Epithelial cell of esophagus (primary cell): ENCODE measurements at regions not wholly inside any gene's neighbourhood (a gene's known extent, or its start where the extent isn't known, plus 50 kb on each side); places are given as distances from the start of the nearest gene placed in this dataset.
A peak's percentile ranks its signal among the peaks of the same experiment; 100 is the strongest.

Experiments
- DNase-seq: peaks from one replicate; pipeline ENCODE4 v3.0.0; 2010; ENCODE audit warnings: low read depth
- H3K4me3 ChIP-seq: 2 replicates; pipeline ENCODE4 v1.5.1; 2011; ENCODE audit warnings: mild to moderate bottlenecking, low read length, control low read depth
- TF ChIP-seq, protein P1 (sequence below): IDR thresholded peaks from 2 replicates; pipeline ENCODE4 v1.5.1; 2011; ENCODE audit warnings: low read depth, mild to moderate bottlenecking, low read length, control low read depth, inconsistent platforms; ENCODE audit not compliant: insufficient read depth; ENCODE audit errors: missing control alignments

DNA sequence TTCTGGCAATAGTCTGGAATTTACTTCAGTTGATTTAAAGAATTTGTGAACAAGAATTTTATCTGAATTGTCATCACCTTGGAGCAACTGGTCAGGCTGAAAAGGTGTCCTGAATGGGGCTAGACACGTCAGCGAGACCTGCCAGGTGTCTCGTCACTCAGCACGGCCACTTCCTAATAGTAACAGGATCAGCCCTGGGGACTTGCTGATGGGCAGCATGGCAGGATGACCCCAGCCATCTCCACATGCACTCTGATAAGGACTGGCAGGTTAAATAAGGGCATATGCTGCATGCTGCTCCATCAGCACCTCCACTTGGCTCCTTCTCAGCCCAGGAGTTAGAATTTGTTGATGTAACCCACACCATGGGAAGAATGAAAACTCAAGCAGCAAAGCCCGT, 224.2 kb downstream of the FOXO1 start:
- DNase-seq: no peak
- H3K4me3 ChIP-seq: no peak overlapping the region
- TF ChIP-seq, protein P1, sequence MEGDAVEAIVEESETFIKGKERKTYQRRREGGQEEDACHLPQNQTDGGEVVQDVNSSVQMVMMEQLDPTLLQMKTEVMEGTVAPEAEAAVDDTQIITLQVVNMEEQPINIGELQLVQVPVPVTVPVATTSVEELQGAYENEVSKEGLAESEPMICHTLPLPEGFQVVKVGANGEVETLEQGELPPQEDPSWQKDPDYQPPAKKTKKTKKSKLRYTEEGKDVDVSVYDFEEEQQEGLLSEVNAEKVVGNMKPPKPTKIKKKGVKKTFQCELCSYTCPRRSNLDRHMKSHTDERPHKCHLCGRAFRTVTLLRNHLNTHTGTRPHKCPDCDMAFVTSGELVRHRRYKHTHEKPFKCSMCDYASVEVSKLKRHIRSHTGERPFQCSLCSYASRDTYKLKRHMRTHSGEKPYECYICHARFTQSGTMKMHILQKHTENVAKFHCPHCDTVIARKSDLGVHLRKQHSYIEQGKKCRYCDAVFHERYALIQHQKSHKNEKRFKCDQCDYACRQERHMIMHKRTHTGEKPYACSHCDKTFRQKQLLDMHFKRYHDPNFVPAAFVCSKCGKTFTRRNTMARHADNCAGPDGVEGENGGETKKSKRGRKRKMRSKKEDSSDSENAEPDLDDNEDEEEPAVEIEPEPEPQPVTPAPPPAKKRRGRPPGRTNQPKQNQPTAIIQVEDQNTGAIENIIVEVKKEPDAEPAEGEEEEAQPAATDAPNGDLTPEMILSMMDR: no peak

DNA sequence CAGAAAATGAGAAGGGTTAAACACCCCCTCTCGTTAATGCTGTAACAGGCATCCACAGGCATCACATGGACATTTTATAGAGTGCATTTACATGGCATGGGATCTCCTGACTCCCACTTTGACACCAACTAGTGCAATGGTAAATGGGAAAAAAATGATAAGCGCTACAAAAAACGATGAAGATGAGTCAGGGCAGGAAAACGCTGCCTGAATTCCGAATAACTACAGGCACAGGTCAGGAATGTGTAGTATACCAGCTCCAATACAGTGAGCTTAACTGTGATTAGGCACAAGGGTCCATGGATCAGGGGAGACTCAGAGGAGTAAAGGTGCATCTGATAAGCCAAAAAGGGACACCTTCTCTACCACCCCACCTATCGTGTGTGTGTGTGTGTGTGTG, 223.6 kb downstream of the FOXO1 start:
- no peak for DNase-seq
- TF ChIP-seq, protein P1: no peak
- H3K4me3 ChIP-seq: no peak overlapping the region

DNA sequence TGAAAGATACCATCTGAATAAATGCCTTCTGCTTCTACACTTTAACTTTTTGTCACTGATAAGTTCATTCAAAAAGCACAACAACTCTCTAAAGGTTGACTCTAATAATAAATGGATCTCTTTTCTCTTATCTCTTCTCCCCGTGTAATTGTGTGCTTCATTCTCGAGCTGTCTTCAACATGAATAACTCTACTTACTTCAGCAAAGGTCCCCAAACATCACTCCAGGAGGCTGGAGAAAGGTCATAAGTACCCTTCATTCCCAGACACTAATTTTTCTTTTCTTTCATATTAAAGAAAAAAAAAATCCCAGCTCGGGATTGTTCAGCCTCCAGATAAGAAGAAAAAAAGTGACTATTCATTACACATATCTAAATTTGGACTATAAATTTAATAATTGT, 222.2 kb downstream of the FOXO1 start:
- TF ChIP-seq, protein P1: no peak
- DNase-seq: no peak
- no peak overlapping the region for H3K4me3 ChIP-seq

DNA sequence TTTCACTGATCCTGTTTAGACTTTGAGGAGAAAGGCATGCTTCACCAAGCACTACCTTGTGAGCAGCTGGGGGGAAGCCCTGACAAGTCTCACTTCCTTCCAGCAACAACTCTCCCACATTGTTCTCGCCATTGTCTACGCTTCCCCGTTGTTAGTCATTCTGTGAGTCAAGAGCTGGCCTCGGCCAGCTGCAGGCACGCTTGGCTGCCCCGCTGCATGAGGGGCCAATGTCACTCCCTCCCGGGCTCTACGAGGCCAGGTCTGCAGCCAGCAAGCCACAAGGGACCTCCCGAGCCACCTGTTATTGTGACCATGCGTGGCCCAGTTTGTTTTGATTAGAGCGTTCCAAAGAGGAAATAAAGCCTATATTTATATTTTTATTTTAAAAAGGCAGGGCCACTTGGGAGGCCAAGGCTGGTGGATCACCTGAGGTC, 220.9 kb downstream of the FOXO1 start:
- peak; percentile 99 for DNase-seq
- TF ChIP-seq, protein P1: no peak
- H3K4me3 ChIP-seq: no peak overlapping the region

DNA sequence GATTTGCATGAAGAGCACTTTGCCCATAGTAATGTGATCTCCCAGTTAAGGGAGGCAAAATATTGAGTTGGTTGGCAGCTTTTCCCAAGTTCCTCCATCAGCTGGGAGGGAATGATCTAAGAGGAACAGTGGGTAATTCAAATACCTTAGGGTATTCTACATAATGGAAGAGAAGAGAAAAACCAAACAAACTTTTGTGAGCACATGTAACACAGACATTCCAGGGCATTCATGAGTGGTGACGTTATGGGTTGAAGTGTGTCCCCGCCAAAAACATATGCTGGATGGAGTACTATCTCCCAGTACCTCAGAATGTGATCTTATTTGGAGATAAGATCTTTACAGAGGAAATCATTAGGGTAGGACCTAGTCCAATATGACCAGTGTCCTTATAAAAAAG, 220.1 kb downstream of the FOXO1 start:
- TF ChIP-seq, protein P1: no peak
- no peak overlapping the region for H3K4me3 ChIP-seq
- DNase-seq: no peak

DNA sequence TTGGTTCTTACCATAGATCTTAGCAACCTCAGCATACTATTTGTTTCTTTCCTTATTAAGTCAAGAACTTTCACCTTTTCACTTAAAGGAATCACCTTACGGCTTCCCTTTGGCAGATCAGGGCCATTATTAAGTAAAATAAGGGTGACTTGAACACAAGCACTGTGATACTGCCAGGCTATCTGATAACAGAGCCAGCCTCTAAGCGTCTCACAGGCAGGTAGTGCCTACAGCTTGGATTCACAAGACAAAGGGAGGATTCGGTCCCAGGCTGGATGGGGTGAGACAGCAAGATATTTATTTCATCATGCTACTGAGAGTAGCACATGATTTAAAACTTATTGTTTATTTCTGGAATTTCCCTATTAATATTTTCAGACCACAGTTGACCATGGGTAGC, 218.6 kb downstream of the FOXO1 start:
- TF ChIP-seq, protein P1: no peak
- H3K4me3 ChIP-seq: no peak overlapping the region
- DNase-seq: no peak

DNA sequence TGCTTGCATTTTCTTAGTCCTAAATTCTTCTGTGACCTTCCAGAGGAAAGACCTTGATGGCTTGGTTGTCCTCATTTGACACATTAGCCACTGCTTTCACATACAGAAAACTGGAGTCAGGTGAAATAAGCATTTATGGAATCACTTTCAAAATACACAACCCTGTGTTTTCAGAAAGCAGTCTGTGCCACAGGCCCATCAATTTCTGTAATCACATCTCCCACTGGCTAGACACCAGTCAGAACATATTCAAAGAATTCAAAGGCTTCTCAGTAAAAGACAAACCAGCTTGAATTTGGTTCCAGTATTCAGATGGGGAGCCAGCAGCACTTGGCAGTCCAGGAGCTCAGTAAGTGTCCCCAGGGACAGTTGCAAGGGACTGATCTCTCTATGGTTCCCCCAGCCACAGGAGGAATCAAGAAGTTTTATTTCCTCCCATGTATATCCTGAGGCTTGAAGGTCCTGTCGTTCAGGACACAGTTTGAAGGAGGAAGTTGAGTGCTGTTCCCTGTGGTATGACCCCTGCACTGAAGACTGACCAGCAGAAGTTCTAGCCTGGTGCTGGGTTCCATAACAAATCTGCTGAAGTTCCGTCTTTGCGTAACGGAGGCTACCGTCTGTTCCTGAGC, 214.3 kb downstream of the FOXO1 start:
- TF ChIP-seq, protein P1: no peak
- DNase-seq: no peak
- no peak overlapping the region for H3K4me3 ChIP-seq
